RWPE2 (cell line): ENCODE measurements at regions not wholly inside any gene's neighbourhood (a gene's known extent, or its start where the extent isn't known, plus 50 kb on each side); places are given as distances from the start of the nearest gene placed in this dataset.

ENCODE experiments used
- ATAC-seq: fragments of 200-7000 bp; cut with Tn5 transposase; 3 replicates; pipeline ENCODE4 v1.9.1; 2021; ENCODE audit warnings: low read depth
- DNase-seq: peaks from one replicate; pipeline ENCODE4 v3.0.0-alpha.2; 2020; ENCODE audit warnings: low spot score
- H3K27ac ChIP-seq: fragments of 450-650 bp; 2 replicates; pipeline ENCODE4 v1.5.1; 2017; ENCODE audit warnings: mild to moderate bottlenecking; ENCODE audit not compliant: poor library complexity, severe bottlenecking
- H3K27me3 ChIP-seq: fragments of 250-450 bp; sonication (Bioruptor Pico); 2 replicates; pipeline ENCODE4 v1.5.1; 2021; ENCODE audit warnings: mild to moderate bottlenecking, moderate library complexity; ENCODE audit not compliant: insufficient read depth, poor library complexity, severe bottlenecking
- H3K36me3 ChIP-seq: fragments of 250-450 bp; sonication (Bioruptor Pico); 2 replicates; pipeline ENCODE4 v1.5.1; 2020; ENCODE audit warnings: low read depth, mild to moderate bottlenecking, moderate library complexity
- H3K4me1 ChIP-seq: fragments of 250-450 bp; sonication (Bioruptor Pico); 2 replicates; pipeline ENCODE4 v1.5.1; 2021; ENCODE audit warnings: mild to moderate bottlenecking, moderate library complexity; ENCODE audit not compliant: insufficient read depth, poor library complexity, severe bottlenecking
- H3K4me3 ChIP-seq: fragments of 250-450 bp; sonication (Bioruptor Pico); 2 replicates; pipeline ENCODE4 v1.5.1; 2021; ENCODE audit warnings: mild to moderate bottlenecking, moderate library complexity; ENCODE audit not compliant: severe bottlenecking
- H3K9me3 ChIP-seq: fragments of 250-450 bp; sonication (Bioruptor Pico); 2 replicates; pipeline ENCODE4 v1.5.1; 2021; ENCODE audit warnings: mild to moderate bottlenecking, moderate library complexity; ENCODE audit not compliant: severe bottlenecking
- CTCF ChIP-seq: fragments of 450-650 bp; IDR thresholded peaks from one replicate; pipeline ENCODE4 v1.5.1; 2017; ENCODE audit warnings: mild to moderate bottlenecking, moderate library complexity; ENCODE audit not compliant: poor library complexity, severe bottlenecking

GRCh38 chr12:14200598-14200997 lies 164.9 kb upstream of the ATF7IP start:
- no peak for TF ChIP-seq CTCF
- H3K36me3 ChIP-seq: no peaks in the 10 kb centered on the region

GRCh38 chr12:14201291-14201690 lies 164.2 kb upstream of the ATF7IP start:
- no peak for TF ChIP-seq CTCF
- H3K4me3 ChIP-seq: no peak overlapping the region
- DNase-seq: no peak
- no peak for ATAC-seq
- H3K4me1 ChIP-seq: no peaks in the 10 kb centered on the region
- no peaks in the 10 kb centered on the region for H3K36me3 ChIP-seq
- no peak overlapping the region for H3K27ac ChIP-seq
- no peaks in the 10 kb centered on the region for H3K9me3 ChIP-seq
- H3K27me3 ChIP-seq: no peaks in the 10 kb centered on the region

More at GRCh38 chr12:14200598-14200997, 164.9 kb upstream of the ATF7IP start:
- no peak overlapping the region for H3K27ac ChIP-seq
- ATAC-seq: no peak
- no peaks in the 10 kb centered on the region for H3K9me3 ChIP-seq
- no peaks in the 10 kb centered on the region for H3K27me3 ChIP-seq
- H3K4me3 ChIP-seq: no peak overlapping the region
- no peaks in the 10 kb centered on the region for H3K4me1 ChIP-seq
- no peak for DNase-seq

- Histone ChIP-seq H3K4me1 (peaks cover 4% of the 10 kb centered on the region), H3K27ac (no peak overlapping the region), H3K36me3 (no peaks in the 10 kb centered on the region), H3K27me3 (no peaks in the 10 kb centered on the region), H3K4me3 (no peak overlapping the region), H3K9me3 (no peaks in the 10 kb centered on the region)
- TF ChIP-seq CTCF: no peak
- DNase-seq (no peak), ATAC-seq (peak; percentile 60; the same call in 1 of the 3 replicates)
Measured at GRCh38 chr12:14207905-14208551, 157.5 kb upstream of the ATF7IP start.

GRCh38 chr12:14211947-14212387 lies 153.5 kb upstream of the ATF7IP start:
- ATAC-seq (no peak), DNase-seq (no peak)
- Histone ChIP-seq H3K4me1 (peaks cover 9% of the 10 kb centered on the region), H3K4me3 (no peak overlapping the region), H3K36me3 (no peaks in the 10 kb centered on the region), H3K9me3 (no peaks in the 10 kb centered on the region), H3K27me3 (no peaks in the 10 kb centered on the region), H3K27ac (no peak overlapping the region)
- TF ChIP-seq CTCF: no peak

GRCh38 chr12:14213542-14213941 lies 151.9 kb upstream of the ATF7IP start:
- H3K4me3 ChIP-seq: no peak overlapping the region
- H3K36me3 ChIP-seq: no peaks in the 10 kb centered on the region
- H3K27ac ChIP-seq: no peak overlapping the region
- no peak for ATAC-seq
- H3K27me3 ChIP-seq: no peaks in the 10 kb centered on the region
- H3K9me3 ChIP-seq: no peaks in the 10 kb centered on the region
- no peak for TF ChIP-seq CTCF
- peaks cover 5% of the 10 kb centered on the region for H3K4me1 ChIP-seq
- no peak for DNase-seq
